ENCODE measurements at regions not wholly inside any gene's neighbourhood (a gene's known extent, or its start where the extent isn't known, plus 50 kb on each side); places are given as distances from the start of the nearest gene placed in this dataset.

DNA sequence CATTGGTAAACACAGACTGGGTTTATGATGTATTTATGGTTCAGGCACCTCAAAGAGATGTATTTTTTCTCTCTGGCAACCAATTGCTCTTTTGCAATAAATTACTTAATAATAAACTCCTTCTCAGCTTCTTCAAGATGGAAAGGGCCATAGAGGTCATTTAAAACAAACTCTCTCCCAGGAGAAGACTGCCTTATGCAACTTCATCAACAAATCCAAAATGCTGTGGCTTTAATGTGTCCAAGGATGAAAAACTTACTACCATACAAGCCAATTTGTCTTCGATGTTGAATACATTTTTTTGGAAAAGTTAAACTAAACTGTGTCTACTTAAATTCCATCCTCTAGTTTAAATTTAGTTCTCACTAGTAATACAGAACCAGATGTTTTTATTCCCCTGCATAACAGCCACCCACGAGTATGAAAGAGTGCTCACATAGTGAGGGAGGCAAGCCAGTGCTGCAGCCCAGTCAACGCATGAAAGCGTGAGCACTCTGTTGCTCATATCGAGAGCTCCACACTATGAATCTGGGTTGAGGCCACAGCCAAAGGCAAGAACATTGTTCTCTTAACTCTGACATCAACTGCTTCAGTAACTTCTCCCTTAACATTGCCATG is 761.3 kb upstream of the GRM7 start:
- DNase-seq (ENCODE audit: low read depth), result no peak
- no peak overlapping the region for H3K4me3 ChIP-seq (ENCODE audit: low read depth, low read length)
- TF ChIP-seq CTCF (IDR thresholded peaks at IDR 0.05; ENCODE audit: insufficient read depth, low read length), result no peak

- no peak for DNase-seq (ENCODE audit: low read depth)
- no peak for TF ChIP-seq CTCF (IDR thresholded peaks at IDR 0.05; ENCODE audit: insufficient read depth, low read length)
- no peak overlapping the region for H3K4me3 ChIP-seq (ENCODE audit: low read depth, low read length)
Observed at GRCh38 chr3:6105187-6105586, 755.7 kb upstream of the GRM7 start.

GRCh38 chr3:6108957-6109356 is 752.0 kb upstream of the GRM7 start:
- DNase-seq (ENCODE audit: low read depth), result no peak
- TF ChIP-seq CTCF (IDR thresholded peaks at IDR 0.05; ENCODE audit: insufficient read depth, low read length), result no peak
- no peak overlapping the region for H3K4me3 ChIP-seq (ENCODE audit: low read depth, low read length)

GRCh38 chr3:6110451-6110850 is 750.5 kb upstream of the GRM7 start:
- DNase-seq (ENCODE audit: low read depth), result no peak
- TF ChIP-seq CTCF (IDR thresholded peaks at IDR 0.05; ENCODE audit: insufficient read depth, low read length), result no peak
- no peak overlapping the region for H3K4me3 ChIP-seq (ENCODE audit: low read depth, low read length)

DNA sequence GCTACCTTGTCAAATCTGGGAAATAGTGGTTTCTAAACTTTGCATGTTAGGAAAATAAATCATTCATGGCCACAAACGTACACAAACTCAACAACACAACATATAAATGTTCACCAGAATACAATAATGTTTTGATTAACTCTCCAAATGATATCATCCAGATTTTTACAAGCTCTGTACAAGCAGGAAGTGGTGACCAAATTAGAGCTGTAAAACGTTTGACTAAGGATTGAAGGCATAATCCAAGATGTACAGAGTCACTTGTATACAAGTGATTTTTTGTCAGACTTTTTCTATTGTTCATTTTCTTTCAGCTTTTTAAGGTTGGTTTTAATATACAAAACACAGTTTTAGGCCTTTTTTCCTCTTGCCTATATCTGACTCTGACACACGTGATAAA is 748.4 kb upstream of the GRM7 start:
- no peak for DNase-seq (ENCODE audit: low read depth)
- TF ChIP-seq CTCF (IDR thresholded peaks at IDR 0.05; ENCODE audit: insufficient read depth, low read length), result no peak
- H3K4me3 ChIP-seq (ENCODE audit: low read depth, low read length), result no peak overlapping the region

DNA sequence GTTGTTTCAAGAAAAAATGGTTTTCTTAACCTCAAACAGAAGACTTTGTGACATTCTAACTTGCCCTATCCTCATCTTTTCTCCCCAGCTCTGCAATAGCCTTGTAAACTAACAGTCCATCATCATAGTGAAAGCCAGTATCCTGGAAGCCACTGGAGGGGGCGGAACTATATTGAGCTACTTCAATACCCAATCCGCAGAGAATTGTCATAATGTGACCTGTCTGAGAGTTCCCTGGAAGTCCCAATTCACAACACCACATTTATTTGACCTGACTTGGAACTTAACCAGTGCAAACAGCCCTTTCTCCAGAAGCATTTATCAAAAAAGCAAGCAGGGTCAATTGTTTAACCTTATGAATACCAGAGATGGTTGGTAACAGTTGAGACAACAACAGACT is 747.6 kb upstream of the GRM7 start:
- no peak for DNase-seq (ENCODE audit: low read depth)
- H3K4me3 ChIP-seq (ENCODE audit: low read depth, low read length), result no peak overlapping the region
- no peak for TF ChIP-seq CTCF (IDR thresholded peaks at IDR 0.05; ENCODE audit: insufficient read depth, low read length)

DNA sequence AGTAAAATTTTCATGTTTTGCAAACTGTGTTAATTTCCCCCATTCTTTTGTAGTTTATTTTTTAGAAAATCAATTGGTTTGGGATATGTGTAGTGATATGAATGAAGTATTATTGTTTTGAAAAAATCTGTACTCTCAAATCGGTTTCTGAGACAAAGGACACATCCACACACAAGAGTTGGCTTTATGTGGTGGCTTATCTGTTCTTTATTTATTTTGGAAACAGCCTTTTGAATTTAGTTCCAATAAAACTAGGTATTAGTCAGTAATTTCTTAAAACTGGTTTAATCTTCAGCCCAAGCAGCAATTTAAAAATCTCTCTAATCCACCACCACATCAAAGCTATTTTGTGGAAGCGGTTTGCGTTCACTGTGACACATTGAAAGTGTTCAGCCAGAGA is 741.5 kb upstream of the GRM7 start:
- no peak overlapping the region for H3K4me3 ChIP-seq (ENCODE audit: low read depth, low read length)
- no peak for TF ChIP-seq CTCF (IDR thresholded peaks at IDR 0.05; ENCODE audit: insufficient read depth, low read length)
- no peak for DNase-seq (ENCODE audit: low read depth)
